Hepatocyte (in vitro differentiated cells): ENCODE measurements at regions not wholly inside any gene's neighbourhood (a gene's known extent, or its start where the extent isn't known, plus 50 kb on each side); places are given as distances from the start of the nearest gene placed in this dataset.

Source experiments
- DNase-seq: peaks from one replicate; pipeline ENCODE4 v3.0.0-alpha.2; 2016; ENCODE audit warnings: low spot score
- H2AFZ ChIP-seq: fragments of 200-600 bp; sonication (generic); 2 replicates; pipeline ENCODE4 v1.6.0; 2016; ENCODE audit warnings: antibody characterized with exemption, mild to moderate bottlenecking
- H3K27ac ChIP-seq: fragments of 200-600 bp; sonication (generic); 2 replicates; pipeline ENCODE4 v1.5.1; 2016; ENCODE audit warnings: mild to moderate bottlenecking
- H3K27me3 ChIP-seq: fragments of 200-600 bp; sonication (generic); 2 replicates; pipeline ENCODE4 v1.6.1; 2016
- H3K36me3 ChIP-seq: fragments of 200-600 bp; sonication (generic); replicated peaks from 2 replicates; pipeline ENCODE4 v1.5.1; 2016; ENCODE audit warnings: low read depth; ENCODE audit not compliant: insufficient read depth
- H3K4me1 ChIP-seq: fragments of 200-600 bp; sonication (generic); 2 replicates; pipeline ENCODE4 v1.5.1; 2016; ENCODE audit warnings: mild to moderate bottlenecking, moderate library complexity; ENCODE audit not compliant: insufficient read depth
- H3K4me2 ChIP-seq: fragments of 200-600 bp; sonication (generic); 2 replicates; pipeline ENCODE4 v1.6.0; 2016
- H3K4me3 ChIP-seq: fragments of 200-600 bp; sonication (generic); 2 replicates; pipeline ENCODE4 v1.5.1; 2016; ENCODE audit warnings: mild to moderate bottlenecking
- H3K79me2 ChIP-seq: fragments of 200-600 bp; sonication (generic); 2 replicates; pipeline ENCODE4 v1.6.0; 2017; ENCODE audit warnings: mild to moderate bottlenecking
- H3K9me2 ChIP-seq: fragments of 200-600 bp; sonication (generic); replicated peaks from 2 replicates; pipeline ENCODE4 v1.6.0; 2017; ENCODE audit warnings: mild to moderate bottlenecking; ENCODE audit not compliant: insufficient read depth
- H3K9me3 ChIP-seq: fragments of 200-600 bp; sonication (generic); 2 replicates; pipeline ENCODE4 v1.5.1; 2016; ENCODE audit warnings: low read depth, mild to moderate bottlenecking
- H4K20me1 ChIP-seq: fragments of 200-600 bp; sonication (generic); 2 replicates; pipeline ENCODE4 v1.6.0; 2016; ENCODE audit warnings: mild to moderate bottlenecking; ENCODE audit not compliant: insufficient read depth, poor library complexity, severe bottlenecking
- CTCF ChIP-seq: fragments of 200-600 bp; sonication (generic); IDR thresholded peaks from 2 replicates; pipeline ENCODE4 v1.5.1; 2016; ENCODE audit warnings: antibody characterized with exemption, mild to moderate bottlenecking; ENCODE audit not compliant: poor library complexity
- EZH2 ChIP-seq: fragments of 200-600 bp; sonication (generic); IDR thresholded peaks from 2 replicates; pipeline ENCODE4 v1.6.1; 2016; ENCODE audit warnings: antibody characterized with exemption, mild to moderate bottlenecking, borderline replicate concordance
- EZH2phosphoT487 ChIP-seq: fragments of 200-600 bp; sonication (generic); IDR thresholded peaks from one replicate; pipeline ENCODE4 v1.6.1; 2018; ENCODE audit warnings: antibody characterized with exemption, mild to moderate bottlenecking, low read depth, moderate library complexity; ENCODE audit not compliant: unreplicated experiment, severe bottlenecking
- WGBS: methylation state at CpG from one replicate; pipeline ENCODE4 v1.1.6; 2016; ENCODE audit warnings: low lambda C conversion rate; ENCODE audit errors: missing lambda C conversion rate; 5-methylcytosine and 5-hydroxymethylcytosine counted together

DNA sequence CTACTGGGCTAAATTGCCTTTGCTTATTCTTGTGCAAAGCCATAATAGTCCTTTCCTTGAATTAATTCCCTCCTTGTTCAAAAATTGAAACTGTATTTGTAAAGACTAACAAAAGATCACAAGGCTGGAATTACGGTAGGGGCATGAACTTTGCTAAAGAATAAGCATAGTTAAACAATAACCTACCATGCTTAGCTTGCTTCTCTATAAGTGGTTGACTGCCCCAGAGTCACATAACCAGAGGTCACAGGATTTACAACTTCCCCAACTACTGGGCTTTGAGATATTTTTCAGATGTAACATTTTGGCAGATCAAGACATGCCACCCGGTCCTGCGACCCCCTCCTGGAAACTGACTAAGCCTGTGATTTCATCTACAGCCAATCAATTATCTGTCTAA, 181.4 kb downstream of the GPAM start:
- Histone ChIP-seq H3K9me3 (no peaks in the 10 kb centered on the region), H3K36me3 (no peaks in the 10 kb centered on the region), H3K27ac (no peak overlapping the region), H2AFZ (no peak overlapping the region), H3K4me1 (no peaks in the 10 kb centered on the region), H3K9me2 (no peaks in the 10 kb centered on the region), H3K79me2 (no peaks in the 10 kb centered on the region), H3K4me3 (no peak overlapping the region), H3K4me2 (no peak overlapping the region), H4K20me1 (no peaks in the 10 kb centered on the region), H3K27me3 (no peaks in the 10 kb centered on the region)
- TF ChIP-seq CTCF = no peak
- TF ChIP-seq EZH2phosphoT487 = no peak
- 43% methylated on average over 3 of the region's 3 CpGs for WGBS
- DNase-seq = no peak

DNA sequence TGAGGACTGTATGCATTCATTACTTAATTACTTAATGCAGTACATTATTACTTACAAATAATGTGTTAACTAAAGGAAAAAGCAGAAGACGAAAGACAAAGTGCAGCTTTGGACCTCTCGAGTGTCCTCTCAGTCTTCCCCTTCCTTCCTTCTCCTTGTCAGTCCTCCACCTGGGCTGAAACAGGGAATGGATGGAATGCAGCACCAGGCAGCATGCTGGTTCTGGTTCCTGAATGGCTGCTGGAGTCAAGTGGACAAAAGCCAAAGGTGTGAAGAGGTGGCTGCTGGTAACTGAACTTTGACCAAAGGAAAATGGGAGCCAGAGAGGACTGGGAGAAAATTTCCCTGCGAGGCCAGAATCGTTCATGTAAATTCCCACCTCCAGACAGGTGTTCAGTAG, 179.5 kb downstream of the GPAM start:
- H3K79me2 ChIP-seq = no peaks in the 10 kb centered on the region
- no peak overlapping the region for H2AFZ ChIP-seq
- no peak for TF ChIP-seq EZH2
- no peak for TF ChIP-seq EZH2phosphoT487
- TF ChIP-seq CTCF = no peak
- WGBS = 88% methylated on average over 4 of the region's 4 CpGs
- no peak for DNase-seq
- H3K36me3 ChIP-seq = no peaks in the 10 kb centered on the region
- no peaks in the 10 kb centered on the region for H3K27me3 ChIP-seq
- H3K4me1 ChIP-seq = no peaks in the 10 kb centered on the region
- no peak overlapping the region for H3K4me2 ChIP-seq
- no peaks in the 10 kb centered on the region for H4K20me1 ChIP-seq
- no peaks in the 10 kb centered on the region for H3K9me2 ChIP-seq
- no peak overlapping the region for H3K27ac ChIP-seq
- no peaks in the 10 kb centered on the region for H3K9me3 ChIP-seq
- no peak overlapping the region for H3K4me3 ChIP-seq

GRCh38 chr10:112005044-112005443, 178.5 kb downstream of the GPAM start:
- 75% methylated on average over 3 of the region's 3 CpGs for WGBS

More at GRCh38 chr10:112005044-112005443, 178.5 kb downstream of the GPAM start:
- no peaks in the 10 kb centered on the region for H3K4me1 ChIP-seq
- no peak overlapping the region for H3K4me2 ChIP-seq
- H4K20me1 ChIP-seq = no peaks in the 10 kb centered on the region
- no peaks in the 10 kb centered on the region for H3K9me3 ChIP-seq
- H3K4me3 ChIP-seq = no peak overlapping the region
- no peaks in the 10 kb centered on the region for H3K36me3 ChIP-seq
- H2AFZ ChIP-seq = no peak overlapping the region
- no peak for DNase-seq
- H3K79me2 ChIP-seq = no peaks in the 10 kb centered on the region
- TF ChIP-seq EZH2 = no peak
- no peak for TF ChIP-seq CTCF
- no peak for TF ChIP-seq EZH2phosphoT487
- H3K27ac ChIP-seq = no peak overlapping the region
- H3K27me3 ChIP-seq = no peaks in the 10 kb centered on the region
- H3K9me2 ChIP-seq = no peaks in the 10 kb centered on the region
